CD4-positive, CD25-positive, alpha-beta regulatory T cell (primary cell): ENCODE measurements at regions not wholly inside any gene's neighbourhood (a gene's known extent, or its start where the extent isn't known, plus 50 kb on each side); places are given as distances from the start of the nearest gene placed in this dataset.

ENCODE experiments used
- ATAC-seq, 2 donors: fragments of 150-1000 bp; cut with Tn5 transposase; one replicate each; pipeline ENCODE4 v1.10.0; 2021; ENCODE audit warnings: low read depth in 2 of 2, moderate number of reproducible peaks in 2 of 2, moderate library complexity in 1 of 2
- DNase-seq, 3 donors: peaks; one replicate each; pipeline versions ENCODE4 v3.0.0 to v3.0.0-alpha.2; 2012 to 2022; ENCODE audit warnings: mixed read lengths in 1 of 3
- H3K27ac ChIP-seq: one replicate; pipeline ENCODE4 v1.7.0; 2013; ENCODE audit warnings: mild to moderate bottlenecking, low read length; ENCODE audit not compliant: insufficient read depth, poor library complexity, severe bottlenecking
- H3K27me3 ChIP-seq: one replicate; pipeline ENCODE4 v1.7.0; 2013; ENCODE audit warnings: low read length; ENCODE audit not compliant: control insufficient read depth, insufficient read depth
- H3K36me3 ChIP-seq: one replicate; pipeline ENCODE4 v1.7.0; 2013; ENCODE audit warnings: mild to moderate bottlenecking, low read length, moderate library complexity; ENCODE audit not compliant: control insufficient read depth, insufficient read depth
- H3K4me1 ChIP-seq: 2 replicates; pipeline ENCODE4 v1.7.0; 2013; ENCODE audit warnings: mild to moderate bottlenecking, low read length; ENCODE audit not compliant: insufficient read depth, control insufficient read depth, poor library complexity, severe bottlenecking
- H3K4me3 ChIP-seq: one replicate; pipeline ENCODE4 v1.7.0; 2013; ENCODE audit warnings: low read depth, mild to moderate bottlenecking, low read length, moderate library complexity
- H3K9me3 ChIP-seq, 2 experiments: 1 replicate in 1 of 2; 2 replicates in 1 of 2; pipeline ENCODE4 v1.7.0; 2013; ENCODE audit warnings: low read length in 2 of 2, mild to moderate bottlenecking in 1 of 2, moderate library complexity in 1 of 2; ENCODE audit not compliant: control insufficient read depth in 2 of 2
- H3K27ac Mint-ChIP-seq, 3 donors: one replicate each; pipeline ENCODE4 v1.8.0; 2020 to 2022; ENCODE audit warnings: mild to moderate bottlenecking in 3 of 3, mixed read lengths in 3 of 3, moderate library complexity in 2 of 3
- H3K27me3 Mint-ChIP-seq: one replicate; pipeline ENCODE4 v1.8.0; 2022; ENCODE audit warnings: mild to moderate bottlenecking, mixed read lengths
- H3K36me3 Mint-ChIP-seq: one replicate; pipeline ENCODE4 v1.8.0; 2020; ENCODE audit warnings: mixed read lengths
- H3K4me1 Mint-ChIP-seq, 4 donors: one replicate each; pipeline ENCODE4 v1.8.0; 2020 to 2022; ENCODE audit warnings: mixed read lengths in 4 of 4, mild to moderate bottlenecking in 1 of 4
- H3K4me3 Mint-ChIP-seq, 4 donors: one replicate each; pipeline ENCODE4 v1.8.0; 2020 to 2022; ENCODE audit warnings: mild to moderate bottlenecking in 4 of 4, mixed read lengths in 4 of 4, moderate library complexity in 3 of 4
- H3K9me3 Mint-ChIP-seq, 7 donors: one replicate each; pipeline ENCODE4 v1.8.0; 2020 to 2022; ENCODE audit warnings: mixed read lengths in 7 of 7, mild to moderate bottlenecking in 3 of 7, moderate library complexity in 2 of 7

GRCh38 chr2:18356676-18357075 lies 203.8 kb downstream of the RDH14 start:
- H3K27ac Mint-ChIP-seq, result no peak overlapping the region
- DNase-seq, result no peak
- no peaks in the 10 kb centered on the region for H3K9me3 Mint-ChIP-seq
- no peak for ATAC-seq
- Histone ChIP-seq H3K36me3 (no peaks in the 10 kb centered on the region), H3K27ac (no peak overlapping the region), H3K4me1 (no peaks in the 10 kb centered on the region), H3K27me3 (no peaks in the 10 kb centered on the region), H3K9me3 (no peaks in the 10 kb centered on the region), H3K4me3 (no peak overlapping the region)
- H3K27me3 Mint-ChIP-seq, result no peaks in the 10 kb centered on the region
- H3K4me1 Mint-ChIP-seq, result no peaks in the 10 kb centered on the region
- no peaks in the 10 kb centered on the region for H3K36me3 Mint-ChIP-seq
- H3K4me3 Mint-ChIP-seq, result no peak overlapping the region

DNA sequence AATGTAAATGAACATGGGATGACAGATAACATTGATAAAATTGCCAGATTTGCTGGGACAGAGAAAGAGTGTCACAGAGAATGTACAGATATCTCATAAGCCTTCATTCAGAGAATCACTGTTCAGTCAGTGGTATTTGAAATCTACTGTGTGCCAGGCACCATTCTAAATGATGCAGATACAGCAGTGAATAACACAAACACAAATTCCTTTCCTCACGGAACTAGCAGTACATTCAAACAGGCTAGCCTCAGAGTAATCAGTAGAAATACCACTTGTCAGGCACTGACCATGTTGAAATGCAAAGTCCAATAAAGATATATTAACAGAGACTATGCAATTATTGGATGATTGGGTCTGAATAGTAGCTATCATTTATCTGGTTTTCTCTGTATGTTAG lies 211.0 kb downstream of the RDH14 start:
- H3K27me3 Mint-ChIP-seq, result no peaks in the 10 kb centered on the region
- H3K4me1 ChIP-seq, result no peaks in the 10 kb centered on the region
- H3K36me3 ChIP-seq, result no peaks in the 10 kb centered on the region
- no peak overlapping the region for H3K4me3 ChIP-seq
- no peaks in the 10 kb centered on the region for H3K27me3 ChIP-seq
- H3K36me3 Mint-ChIP-seq, result no peaks in the 10 kb centered on the region
- no peaks in the 10 kb centered on the region for H3K9me3 ChIP-seq
- H3K9me3 Mint-ChIP-seq, result no peaks in the 10 kb centered on the region
- no peak overlapping the region for H3K4me3 Mint-ChIP-seq
- no peak overlapping the region for H3K27ac Mint-ChIP-seq
- no peaks in the 10 kb centered on the region for H3K4me1 Mint-ChIP-seq
- ATAC-seq, result no peak
- DNase-seq, result no peak
- H3K27ac ChIP-seq, result no peak overlapping the region

- no peaks in the 10 kb centered on the region for H3K36me3 Mint-ChIP-seq
- no peaks in the 10 kb centered on the region for H3K27me3 Mint-ChIP-seq
- H3K4me1 Mint-ChIP-seq, result no peaks in the 10 kb centered on the region
- peaks cover 0 to 3% (median 0%) of the 10 kb centered on the region in 7 donors for H3K9me3 Mint-ChIP-seq
- H3K9me3 ChIP-seq, result no peaks in the 10 kb centered on the region
- no peak overlapping the region for H3K27ac Mint-ChIP-seq
- H3K36me3 ChIP-seq, result no peaks in the 10 kb centered on the region
- H3K4me1 ChIP-seq, result no peaks in the 10 kb centered on the region
- no peak for ATAC-seq
- no peak overlapping the region for H3K4me3 ChIP-seq
- H3K27me3 ChIP-seq, result no peaks in the 10 kb centered on the region
- DNase-seq, result no peak
- H3K27ac ChIP-seq, result no peak overlapping the region
- no peak overlapping the region for H3K4me3 Mint-ChIP-seq
Measured at GRCh38 chr2:18346874-18347273, 213.6 kb downstream of the RDH14 start.

DNA sequence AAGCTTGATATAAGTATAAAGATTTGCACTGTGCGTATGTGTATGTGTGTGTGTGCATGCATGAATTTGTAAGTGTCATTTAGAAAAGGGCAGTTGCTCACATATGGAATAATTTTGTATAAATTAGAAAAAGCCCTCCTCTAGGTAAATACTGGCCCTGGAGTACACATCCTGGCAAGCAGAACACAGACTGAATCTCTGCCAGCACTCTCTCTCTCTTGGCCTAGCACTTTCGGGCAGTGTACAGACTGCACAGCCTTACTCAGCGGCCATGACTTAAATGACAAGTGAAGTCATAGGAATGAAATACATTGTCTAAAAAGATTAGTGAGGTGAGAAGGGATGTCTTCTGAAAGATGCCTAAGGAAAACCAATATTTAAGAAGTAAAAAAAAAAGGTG lies 214.1 kb downstream of the RDH14 start:
- ATAC-seq (no peak), DNase-seq (no peak)
- peaks cover 0 to 3% (median 0%) of the 10 kb centered on the region in 7 donors for H3K9me3 Mint-ChIP-seq
- Histone ChIP-seq H3K4me3 (no peak overlapping the region), H3K4me1 (no peaks in the 10 kb centered on the region), H3K27ac (no peak overlapping the region), H3K9me3 (no peaks in the 10 kb centered on the region), H3K36me3 (no peaks in the 10 kb centered on the region), H3K27me3 (no peaks in the 10 kb centered on the region)
- no peaks in the 10 kb centered on the region for H3K4me1 Mint-ChIP-seq
- no peaks in the 10 kb centered on the region for H3K27me3 Mint-ChIP-seq
- H3K4me3 Mint-ChIP-seq, result no peak overlapping the region
- H3K36me3 Mint-ChIP-seq, result no peaks in the 10 kb centered on the region
- no peak overlapping the region for H3K27ac Mint-ChIP-seq

GRCh38 chr2:18345848-18346247 lies 214.6 kb downstream of the RDH14 start:
- no peaks in the 10 kb centered on the region for H3K4me1 ChIP-seq
- H3K4me3 Mint-ChIP-seq, result no peak overlapping the region
- no peak overlapping the region for H3K27ac ChIP-seq
- H3K4me1 Mint-ChIP-seq, result no peaks in the 10 kb centered on the region
- H3K27me3 Mint-ChIP-seq, result no peaks in the 10 kb centered on the region
- H3K9me3 Mint-ChIP-seq, result peaks cover 0 to 3% (median 0%) of the 10 kb centered on the region in 7 donors
- no peaks in the 10 kb centered on the region for H3K36me3 Mint-ChIP-seq
- DNase-seq (no peak), ATAC-seq (no peak)
- H3K36me3 ChIP-seq, result no peaks in the 10 kb centered on the region
- no peaks in the 10 kb centered on the region for H3K27me3 ChIP-seq
- no peaks in the 10 kb centered on the region for H3K9me3 ChIP-seq
- no peak overlapping the region for H3K27ac Mint-ChIP-seq
- no peak overlapping the region for H3K4me3 ChIP-seq

GRCh38 chr2:18342901-18343300 lies 217.6 kb downstream of the RDH14 start:
- H3K4me3 Mint-ChIP-seq, result no peak overlapping the region
- Histone ChIP-seq H3K27me3 (peaks cover under 1% of the 10 kb centered on the region), H3K27ac (no peak overlapping the region), H3K36me3 (no peaks in the 10 kb centered on the region), H3K4me3 (no peak overlapping the region), H3K9me3 (no peaks in the 10 kb centered on the region), H3K4me1 (no peaks in the 10 kb centered on the region)
- H3K27ac Mint-ChIP-seq, result no peak overlapping the region
- H3K36me3 Mint-ChIP-seq, result no peaks in the 10 kb centered on the region
- H3K9me3 Mint-ChIP-seq, result peaks cover 0 to 3% (median 0%) of the 10 kb centered on the region in 7 donors
- ATAC-seq, result no peak
- no peak for DNase-seq
- H3K4me1 Mint-ChIP-seq, result no peaks in the 10 kb centered on the region
- H3K27me3 Mint-ChIP-seq, result no peaks in the 10 kb centered on the region

DNA sequence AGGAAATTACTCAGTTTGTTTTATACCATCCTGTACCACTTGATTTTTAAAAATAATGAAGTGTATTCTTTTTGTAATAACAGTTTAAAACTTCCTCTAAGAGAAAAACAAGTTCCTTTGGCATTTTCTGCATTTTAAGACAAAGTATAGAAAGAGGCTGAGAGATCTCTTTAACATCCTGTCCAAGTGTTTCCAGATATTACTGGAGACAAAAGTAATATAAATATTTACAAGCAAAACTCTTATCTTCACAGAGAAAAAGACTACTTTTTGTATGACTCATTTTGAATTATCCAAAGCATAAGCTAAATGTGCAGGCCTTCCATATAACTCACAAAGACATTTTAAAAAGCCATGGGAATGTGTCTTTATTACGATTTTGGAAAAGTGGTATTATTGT lies 221.1 kb downstream of the RDH14 start:
- Mint-ChIP-seq H3K27ac (no peak overlapping the region), H3K9me3 (peaks cover 0 to 3% (median 0%) of the 10 kb centered on the region in 7 donors), H3K36me3 (no peaks in the 10 kb centered on the region), H3K27me3 (no peaks in the 10 kb centered on the region), H3K4me1 (no peaks in the 10 kb centered on the region), H3K4me3 (no peak overlapping the region)
- Histone ChIP-seq H3K27me3 (peaks cover 2% of the 10 kb centered on the region), H3K4me3 (no peak overlapping the region), H3K4me1 (no peaks in the 10 kb centered on the region), H3K36me3 (no peaks in the 10 kb centered on the region), H3K27ac (no peak overlapping the region), H3K9me3 (no peaks in the 10 kb centered on the region)
- DNase-seq (no peak), ATAC-seq (no peak)

DNA sequence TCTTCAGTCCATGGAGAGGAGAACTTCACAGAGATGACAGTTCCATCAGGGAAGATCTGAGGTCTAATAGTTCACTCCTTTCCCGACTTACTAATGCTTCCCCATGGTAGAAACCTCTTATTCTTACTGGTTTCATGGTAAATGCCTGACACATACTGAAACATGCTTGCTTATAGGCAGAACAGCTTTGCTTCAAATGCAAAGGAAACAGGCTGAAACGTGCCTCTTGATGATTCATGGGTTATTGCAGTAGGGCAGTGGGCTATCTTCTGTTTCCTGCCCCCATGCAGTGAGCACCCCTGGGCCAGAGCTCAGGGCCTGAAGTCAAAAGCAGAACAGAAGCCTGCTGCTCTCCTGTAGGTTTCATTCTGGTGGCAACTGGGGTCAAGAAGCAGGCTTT lies 223.5 kb downstream of the RDH14 start:
- H3K4me3 ChIP-seq, result no peak overlapping the region
- H3K9me3 ChIP-seq, result no peaks in the 10 kb centered on the region

More for the DNA sequence above, 223.5 kb downstream of the RDH14 start:
- Mint-ChIP-seq H3K4me3 (no peak overlapping the region), H3K36me3 (no peaks in the 10 kb centered on the region), H3K27me3 (no peaks in the 10 kb centered on the region), H3K4me1 (no peaks in the 10 kb centered on the region), H3K9me3 (no peaks in the 10 kb centered on the region), H3K27ac (no peak overlapping the region)
- Histone ChIP-seq H3K27me3 (peaks cover 2% of the 10 kb centered on the region), H3K36me3 (no peaks in the 10 kb centered on the region), H3K4me1 (no peaks in the 10 kb centered on the region), H3K27ac (no peak overlapping the region)
- DNase-seq (no peak), ATAC-seq (no peak)
